ENCODE measurements at regions not wholly inside any gene's neighbourhood (a gene's known extent, or its start where the extent isn't known, plus 50 kb on each side); places are given as distances from the start of the nearest gene placed in this dataset.
A peak's percentile ranks its signal among the peaks of the same experiment; 100 is the strongest.
"Not testable (repeated sequence)": the region's sequence is repeated elsewhere in the genome, so short reads cannot be mapped to it uniquely, and the experiment has no call there.

DNA sequence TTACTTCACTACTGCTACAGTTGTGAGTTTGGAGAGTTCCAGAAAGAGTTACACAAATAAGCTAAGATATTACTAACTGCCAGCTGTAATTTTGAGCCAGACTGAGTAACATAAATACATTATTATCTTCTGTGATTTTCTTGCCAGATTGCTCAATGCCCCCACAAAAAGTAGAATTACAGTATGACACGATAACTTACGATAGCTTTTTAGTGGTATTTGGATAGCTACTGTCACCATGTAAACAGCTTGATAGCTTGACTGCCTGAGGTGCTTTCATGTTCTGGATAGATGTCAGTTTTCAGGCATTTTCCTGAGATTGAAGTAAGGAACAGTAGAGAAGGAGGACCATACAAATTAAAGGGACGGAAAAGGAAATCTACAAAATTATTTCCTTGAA, 533.3 kb downstream of the SOCS6 start:
- no peak overlapping the region for H3K9ac ChIP-seq (ENCODE audit: low read depth, low read length)
- TF ChIP-seq, protein P1, sequence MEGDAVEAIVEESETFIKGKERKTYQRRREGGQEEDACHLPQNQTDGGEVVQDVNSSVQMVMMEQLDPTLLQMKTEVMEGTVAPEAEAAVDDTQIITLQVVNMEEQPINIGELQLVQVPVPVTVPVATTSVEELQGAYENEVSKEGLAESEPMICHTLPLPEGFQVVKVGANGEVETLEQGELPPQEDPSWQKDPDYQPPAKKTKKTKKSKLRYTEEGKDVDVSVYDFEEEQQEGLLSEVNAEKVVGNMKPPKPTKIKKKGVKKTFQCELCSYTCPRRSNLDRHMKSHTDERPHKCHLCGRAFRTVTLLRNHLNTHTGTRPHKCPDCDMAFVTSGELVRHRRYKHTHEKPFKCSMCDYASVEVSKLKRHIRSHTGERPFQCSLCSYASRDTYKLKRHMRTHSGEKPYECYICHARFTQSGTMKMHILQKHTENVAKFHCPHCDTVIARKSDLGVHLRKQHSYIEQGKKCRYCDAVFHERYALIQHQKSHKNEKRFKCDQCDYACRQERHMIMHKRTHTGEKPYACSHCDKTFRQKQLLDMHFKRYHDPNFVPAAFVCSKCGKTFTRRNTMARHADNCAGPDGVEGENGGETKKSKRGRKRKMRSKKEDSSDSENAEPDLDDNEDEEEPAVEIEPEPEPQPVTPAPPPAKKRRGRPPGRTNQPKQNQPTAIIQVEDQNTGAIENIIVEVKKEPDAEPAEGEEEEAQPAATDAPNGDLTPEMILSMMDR (IDR thresholded peaks at IDR 0.05; ENCODE audit: borderline replicate concordance, extremely low read depth, low read length, poor library complexity, severe bottlenecking), result no peak
- no peak for TF ChIP-seq EZH2 (IDR thresholded peaks at IDR 0.05; ENCODE audit: borderline replicate concordance, low read depth, low read length, severe bottlenecking)
- no peak overlapping the region for H3K4me3 ChIP-seq (ENCODE audit: low read depth in 1 of 2, low read length in 2 of 2)
- ATAC-seq (ENCODE audit: insufficient read depth, low read depth) (no peak), DNase-seq (no peak)
- no peak overlapping the region for H3K4me2 ChIP-seq (ENCODE audit: insufficient read depth, low read length)
- no peaks in the 10 kb centered on the region for H3K27me3 ChIP-seq (ENCODE audit: insufficient read depth, low read length, poor library complexity)
- no peaks in the 10 kb centered on the region for H3K4me1 ChIP-seq (ENCODE audit: insufficient read depth, low read length)
- no peaks in the 10 kb centered on the region for H3K79me2 ChIP-seq (ENCODE audit: insufficient read depth, low read length)
- H3K9me3 ChIP-seq (ENCODE audit: insufficient read depth, low read length, severe bottlenecking), result no peaks in the 10 kb centered on the region
- no peak overlapping the region for H2AFZ ChIP-seq (ENCODE audit: low read depth, low read length)
- H3K27ac ChIP-seq (ENCODE audit: low read length), result no peak overlapping the region
- H4K20me1 ChIP-seq (ENCODE audit: insufficient read depth, low read length), result no peaks in the 10 kb centered on the region
- no peaks in the 10 kb centered on the region for H3K36me3 ChIP-seq (ENCODE audit: insufficient read depth, low read length)

DNA sequence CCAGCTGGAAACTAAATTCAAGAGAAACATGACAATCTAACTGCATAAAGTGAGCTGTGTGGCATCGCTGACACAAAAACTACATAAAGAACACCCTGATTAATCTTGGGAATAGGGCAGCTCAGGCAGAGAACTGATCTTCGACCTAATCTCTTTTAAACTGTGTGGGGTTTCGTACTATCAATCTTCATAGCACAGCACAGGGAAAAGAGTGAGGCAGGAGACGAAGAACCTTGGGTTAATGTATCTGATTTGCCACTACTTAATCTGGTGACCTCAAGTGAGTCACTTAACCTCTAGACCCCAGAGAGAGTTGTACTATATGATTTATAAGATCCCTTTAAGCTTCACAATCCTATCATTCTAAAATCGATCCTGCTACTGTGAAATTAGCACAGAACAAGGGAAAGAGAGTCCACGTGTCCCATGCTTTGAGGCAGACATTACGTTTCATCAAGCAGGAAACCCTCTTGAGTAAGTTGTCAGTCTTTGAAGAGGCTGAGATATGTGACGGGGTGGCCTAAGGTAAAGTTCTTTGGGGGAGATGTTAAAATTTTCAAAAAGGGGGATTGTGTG, 519.7 kb downstream of the SOCS6 start:
- no peak for DNase-seq
- Histone ChIP-seq H3K27me3 (ENCODE audit: insufficient read depth, low read length, poor library complexity) (no peaks in the 10 kb centered on the region), H3K79me2 (ENCODE audit: insufficient read depth, low read length) (no peaks in the 10 kb centered on the region), H3K9me3 (ENCODE audit: insufficient read depth, low read length, severe bottlenecking) (no peaks in the 10 kb centered on the region), H3K4me3 (ENCODE audit: low read depth in 1 of 2, low read length in 2 of 2) (no peak overlapping the region), H2AFZ (ENCODE audit: low read depth, low read length) (no peak overlapping the region), H4K20me1 (ENCODE audit: insufficient read depth, low read length) (no peaks in the 10 kb centered on the region), H3K27ac (ENCODE audit: low read length) (no peak overlapping the region), H3K9ac (ENCODE audit: low read depth, low read length) (no peak overlapping the region), H3K4me2 (ENCODE audit: insufficient read depth, low read length) (no peak overlapping the region), H3K36me3 (ENCODE audit: insufficient read depth, low read length) (no peaks in the 10 kb centered on the region), H3K4me1 (ENCODE audit: insufficient read depth, low read length) (no peaks in the 10 kb centered on the region)
- TF ChIP-seq, protein P1 (IDR thresholded peaks at IDR 0.05; ENCODE audit: borderline replicate concordance, extremely low read depth, low read length, poor library complexity, severe bottlenecking), result no peak
- no peak for TF ChIP-seq EZH2 (IDR thresholded peaks at IDR 0.05; ENCODE audit: borderline replicate concordance, low read depth, low read length, severe bottlenecking)
- ATAC-seq (ENCODE audit: insufficient read depth, low read depth), result no peak

DNA sequence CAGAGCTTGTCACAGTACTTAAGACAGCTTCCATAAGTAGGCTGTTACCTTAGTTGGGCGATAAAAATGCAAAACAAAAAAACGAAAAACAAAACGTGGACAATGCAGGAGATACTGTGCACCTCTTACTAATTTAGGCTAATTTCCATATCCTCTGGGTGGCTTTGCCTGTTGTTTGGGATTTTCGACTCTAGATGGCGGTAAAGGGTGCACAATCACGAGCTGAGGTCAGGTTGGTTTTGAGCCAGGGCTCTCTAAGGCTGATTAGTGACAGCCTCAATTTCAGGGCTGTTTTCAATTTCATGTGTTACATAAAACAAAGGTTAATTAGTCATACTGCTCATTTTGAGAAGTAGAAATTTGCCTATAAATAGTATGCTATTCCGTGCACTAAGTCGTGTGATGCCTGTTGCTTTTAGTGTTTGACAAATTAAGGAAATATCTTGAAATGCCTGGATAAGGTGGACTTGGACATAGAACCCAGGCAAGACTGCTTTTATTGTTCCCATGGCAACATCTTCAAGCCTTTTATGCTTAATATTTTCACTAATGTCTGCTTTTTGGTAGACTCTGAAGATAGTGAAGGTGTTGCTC, 493.1 kb downstream of the SOCS6 start:
- no peaks in the 10 kb centered on the region for H3K36me3 ChIP-seq (ENCODE audit: insufficient read depth, low read length)
- H3K4me2 ChIP-seq (ENCODE audit: insufficient read depth, low read length), result no peak overlapping the region
- H2AFZ ChIP-seq (ENCODE audit: low read depth, low read length), result no peak overlapping the region
- DNase-seq (peak; percentile 40), ATAC-seq (ENCODE audit: insufficient read depth, low read depth) (peak; percentile 68; the same call in 2 of the 3 replicates)
- no peak overlapping the region for H3K4me3 ChIP-seq (ENCODE audit: low read depth in 1 of 2, low read length in 2 of 2)
- no peaks in the 10 kb centered on the region for H3K4me1 ChIP-seq (ENCODE audit: insufficient read depth, low read length)
- no peaks in the 10 kb centered on the region for H3K27me3 ChIP-seq (ENCODE audit: insufficient read depth, low read length, poor library complexity)
- no peak overlapping the region for H3K9ac ChIP-seq (ENCODE audit: low read depth, low read length)
- no peaks in the 10 kb centered on the region for H3K9me3 ChIP-seq (ENCODE audit: insufficient read depth, low read length, severe bottlenecking)
- no peaks in the 10 kb centered on the region for H3K79me2 ChIP-seq (ENCODE audit: insufficient read depth, low read length)
- TF ChIP-seq, protein P1 (IDR thresholded peaks at IDR 0.05; ENCODE audit: borderline replicate concordance, extremely low read depth, low read length, poor library complexity, severe bottlenecking), result peak; percentile 78
- no peak for TF ChIP-seq EZH2 (IDR thresholded peaks at IDR 0.05; ENCODE audit: borderline replicate concordance, low read depth, low read length, severe bottlenecking)
- no peaks in the 10 kb centered on the region for H4K20me1 ChIP-seq (ENCODE audit: insufficient read depth, low read length)
- no peak overlapping the region for H3K27ac ChIP-seq (ENCODE audit: low read length)

DNA sequence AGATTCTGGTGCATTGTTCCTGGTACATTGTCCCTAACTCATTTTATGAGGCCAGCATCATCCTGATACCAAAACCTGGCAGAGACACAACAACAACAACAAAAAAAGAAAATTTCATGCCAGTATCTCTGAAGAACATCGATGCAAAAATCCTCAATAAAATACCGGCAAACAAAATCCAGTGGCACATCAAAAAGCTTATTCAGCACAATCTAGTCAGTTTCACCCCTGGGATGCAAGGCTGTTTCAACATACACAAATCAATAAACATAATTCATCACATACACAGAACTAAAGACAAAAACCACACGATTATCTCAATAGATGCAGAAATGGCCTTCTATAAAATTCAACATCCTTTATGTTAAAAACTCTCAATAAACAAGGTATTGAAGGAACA, 477.4 kb downstream of the SOCS6 start:
- H3K36me3 ChIP-seq (ENCODE audit: insufficient read depth, low read length); H3K27me3 ChIP-seq (ENCODE audit: insufficient read depth, low read length, poor library complexity); H2AFZ ChIP-seq (ENCODE audit: low read depth, low read length); DNase-seq; ATAC-seq (ENCODE audit: insufficient read depth, low read depth); H3K4me3 ChIP-seq (ENCODE audit: low read depth in 1 of 2, low read length in 2 of 2); H3K9ac ChIP-seq (ENCODE audit: low read depth, low read length); H3K4me2 ChIP-seq (ENCODE audit: insufficient read depth, low read length); H4K20me1 ChIP-seq (ENCODE audit: insufficient read depth, low read length); H3K4me1 ChIP-seq (ENCODE audit: insufficient read depth, low read length); H3K79me2 ChIP-seq (ENCODE audit: insufficient read depth, low read length); H3K9me3 ChIP-seq (ENCODE audit: insufficient read depth, low read length, severe bottlenecking); H3K27ac ChIP-seq (ENCODE audit: low read length): not testable (repeated sequence)
